CD14-positive monocyte (primary cell): ENCODE measurements at regions not wholly inside any gene's neighbourhood (a gene's known extent, or its start where the extent isn't known, plus 50 kb on each side); places are given as distances from the start of the nearest gene placed in this dataset.

Experiments
- DNase-seq, 3 donors: peaks; one replicate each; pipeline ENCODE4 v3.0.0-alpha.2; 2011 to 2022
- H2AFZ ChIP-seq: 2 replicates; pipeline ENCODE4 v1.6.0; 2012; ENCODE audit warnings: mild to moderate bottlenecking, low read depth, low read length, inconsistent platforms; ENCODE audit not compliant: insufficient read depth, poor library complexity, severe bottlenecking
- H3K27ac ChIP-seq, 2 donors: 1 replicate in 1 of 2; 2 replicates in 1 of 2; pipeline ENCODE4 v1.5.1; 2012 to 2013; ENCODE audit warnings: low read length in 2 of 2, control low read depth in 1 of 2, inconsistent platforms in 1 of 2, low read depth in 1 of 2, mild to moderate bottlenecking in 1 of 2
- H3K27me3 ChIP-seq, 2 donors: one replicate each; pipeline versions ENCODE4 v1.6.0 to v1.6.1; 2011 to 2013; ENCODE audit warnings: low read length in 2 of 2; ENCODE audit not compliant: control insufficient read depth in 2 of 2, insufficient read depth in 2 of 2
- H3K36me3 ChIP-seq, 2 donors: replicated peaks in 1 of 2; 1 replicate in 1 of 2; 2 replicates in 1 of 2; pipeline versions ENCODE4 v1.5.1 to v1.6.1; 2012 to 2013; ENCODE audit warnings: low read length in 2 of 2, control low read depth in 1 of 2, inconsistent platforms in 1 of 2, mild to moderate bottlenecking in 1 of 2; ENCODE audit not compliant: insufficient read depth in 2 of 2, control insufficient read depth in 1 of 2
- H3K4me1 ChIP-seq, 2 donors: 1 replicate in 1 of 2; 2 replicates in 1 of 2; pipeline versions ENCODE4 v1.5.1 to v1.6.1; 2012 to 2013; ENCODE audit warnings: low read length in 2 of 2, control low read depth in 1 of 2, inconsistent platforms in 1 of 2, mild to moderate bottlenecking in 1 of 2, moderate library complexity in 1 of 2; ENCODE audit not compliant: insufficient read depth in 2 of 2, control insufficient read depth in 1 of 2
- H3K4me2 ChIP-seq: replicated peaks from 2 replicates; pipeline ENCODE3; 2012; ENCODE audit warnings: low read length, moderate library complexity, mild to moderate bottlenecking; ENCODE audit not compliant: poor library complexity, severe bottlenecking; ENCODE audit errors: extremely low read depth
- H3K4me3 ChIP-seq, 3 experiments: fragments of 200-600 bp in 1 of 3; sonication (generic) in 1 of 3; replicated peaks in 1 of 3; 1 replicate in 2 of 3; 2 replicates in 1 of 3; pipeline ENCODE4 v1.5.1; 2011 to 2013; ENCODE audit warnings: low read length in 3 of 3, mild to moderate bottlenecking in 3 of 3, control low read depth in 2 of 3, low read depth in 2 of 3, inconsistent platforms in 1 of 3, moderate library complexity in 1 of 3
- H3K79me2 ChIP-seq: 2 replicates; pipeline ENCODE4 v1.6.0; 2012; ENCODE audit warnings: mild to moderate bottlenecking, control low read depth, inconsistent platforms, low read length, moderate library complexity; ENCODE audit not compliant: insufficient read depth
- H3K9ac ChIP-seq: 2 replicates; pipeline ENCODE4 v1.6.0; 2017; ENCODE audit warnings: low read length, mild to moderate bottlenecking; ENCODE audit not compliant: insufficient read depth, poor library complexity, severe bottlenecking
- H3K9me3 ChIP-seq, 2 donors: replicated peaks in 1 of 2; 1 replicate in 1 of 2; 2 replicates in 1 of 2; pipeline versions ENCODE4 v1.5.1 to v1.6.1; 2012 to 2013; ENCODE audit warnings: low read length in 2 of 2, control low read depth in 1 of 2; ENCODE audit not compliant: control insufficient read depth in 1 of 2, insufficient read depth in 1 of 2
- H4K20me1 ChIP-seq: 2 replicates; pipeline ENCODE4 v1.6.0; 2012; ENCODE audit warnings: mild to moderate bottlenecking, low read length, control low read depth, moderate library complexity; ENCODE audit not compliant: insufficient read depth
- H3K27ac Mint-ChIP-seq, 7 donors: one replicate each; pipeline ENCODE4 v1.8.0; 2020; ENCODE audit warnings: mild to moderate bottlenecking in 7 of 7, mixed read lengths in 7 of 7, moderate library complexity in 6 of 7, inconsistent platforms in 2 of 7
- H3K27me3 Mint-ChIP-seq, 3 donors: one replicate each; pipeline ENCODE4 v1.8.0; 2021 to 2022; ENCODE audit warnings: low read depth in 3 of 3, mild to moderate bottlenecking in 3 of 3, mixed read lengths in 3 of 3, moderate library complexity in 3 of 3, inconsistent platforms in 1 of 3
- H3K36me3 Mint-ChIP-seq, 2 donors: one replicate each; pipeline ENCODE4 v1.8.0; 2020; ENCODE audit warnings: mixed read lengths in 2 of 2, inconsistent platforms in 1 of 2, mild to moderate bottlenecking in 1 of 2
- H3K4me1 Mint-ChIP-seq: one replicate; pipeline ENCODE4 v1.8.0; 2020; ENCODE audit warnings: mild to moderate bottlenecking, mixed read lengths
- H3K4me3 Mint-ChIP-seq, 2 donors: one replicate each; pipeline ENCODE4 v1.8.0; 2020; ENCODE audit warnings: mild to moderate bottlenecking in 2 of 2, mixed read lengths in 2 of 2, moderate library complexity in 1 of 2
- H3K9me3 Mint-ChIP-seq, 7 donors: one replicate each; pipeline ENCODE4 v1.8.0; 2020 to 2022; ENCODE audit warnings: mixed read lengths in 7 of 7, mild to moderate bottlenecking in 6 of 7, moderate library complexity in 6 of 7, inconsistent platforms in 2 of 7
- CTCF ChIP-seq: fragments of 200-600 bp; IDR thresholded peaks from one replicate; pipeline ENCODE4 v1.8.0; 2022; ENCODE audit warnings: antibody characterized with exemption, mild to moderate bottlenecking
- WGBS: methylation state at CpG from one replicate; pipeline ENCODE4 v1.1.5; 2013; ENCODE audit warnings: missing lambda C conversion rate; ENCODE audit not compliant: insufficient coverage; 5-methylcytosine and 5-hydroxymethylcytosine counted together
- intact Hi-C, 2 donors: fragments of 100-400 bp; cut with micrococcal nuclease; formaldehyde crosslinking; loops; one replicate each; pipeline versions ENCODE4 v1.15.0 to v1.15.1; 2023

DNA sequence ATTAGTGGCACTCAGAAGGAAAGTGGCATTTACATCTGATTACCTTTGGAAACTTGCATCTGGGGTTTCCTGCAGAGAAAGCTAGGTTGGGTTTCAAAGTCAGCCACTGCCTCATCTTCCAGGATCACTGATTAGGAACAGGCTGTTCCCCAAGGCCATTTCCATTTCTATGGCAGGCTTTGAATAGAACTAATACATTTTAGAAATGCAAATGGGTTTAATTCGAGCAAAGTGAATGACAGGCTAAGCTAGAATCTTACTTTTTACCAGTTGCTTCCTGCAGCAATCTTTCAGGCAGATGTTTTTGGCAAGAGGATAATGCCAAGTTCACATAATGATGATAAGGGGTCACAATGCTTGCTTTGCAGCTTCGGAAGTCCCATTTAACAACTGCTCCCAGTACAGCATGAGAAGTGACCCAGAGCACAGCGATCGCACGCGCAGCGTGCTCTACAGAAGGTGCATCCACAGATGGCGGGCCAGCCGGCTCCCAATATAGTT is 336.7 kb downstream of the LPIN1 start:
- intact Hi-C loops = no loop called here

GRCh38 chr2:12083713-12084419 is 337.4 kb downstream of the LPIN1 start:
- Mint-ChIP-seq H3K9me3 (no peaks in the 10 kb centered on the region), H3K27me3 (peaks cover 0 to 7% (median 2%) of the 10 kb centered on the region in 3 donors), H3K36me3 (no peaks in the 10 kb centered on the region), H3K27ac (no peak overlapping the region), H3K4me3 (no peak overlapping the region), H3K4me1 (peaks cover 9% of the 10 kb centered on the region)
- Histone ChIP-seq H3K9ac (no peak overlapping the region), H3K4me2 (no peak overlapping the region), H3K4me3 (no peak overlapping the region), H3K4me1 (peaks cover 0 to 4% of the 10 kb centered on the region in 2 donors), H3K27ac (no peak overlapping the region), H4K20me1 (no peaks in the 10 kb centered on the region), H3K36me3 (no peaks in the 10 kb centered on the region), H3K79me2 (no peaks in the 10 kb centered on the region), H3K9me3 (no peaks in the 10 kb centered on the region), H3K27me3 (no peaks in the 10 kb centered on the region), H2AFZ (no peak overlapping the region)
- intact Hi-C loops = no loop called here
- WGBS = 100% methylated on average over 2 of the region's 5 CpGs
- TF ChIP-seq CTCF = no peak
- DNase-seq = no peak

More for the DNA sequence above, 336.7 kb downstream of the LPIN1 start:
- no peaks in the 10 kb centered on the region for H3K27me3 ChIP-seq
- H3K4me3 ChIP-seq = no peak overlapping the region
- H3K4me1 ChIP-seq = peaks cover 0 to 4% of the 10 kb centered on the region in 2 donors
- no peaks in the 10 kb centered on the region for H3K36me3 Mint-ChIP-seq
- H3K4me1 Mint-ChIP-seq = peaks cover 9% of the 10 kb centered on the region
- H4K20me1 ChIP-seq = no peaks in the 10 kb centered on the region
- no peaks in the 10 kb centered on the region for H3K9me3 ChIP-seq
- H2AFZ ChIP-seq = no peak overlapping the region
- no peaks in the 10 kb centered on the region for H3K9me3 Mint-ChIP-seq
- no peak for DNase-seq
- H3K27ac Mint-ChIP-seq = no peak overlapping the region
- H3K9ac ChIP-seq = no peak overlapping the region
- peaks cover 0 to 7% (median 2%) of the 10 kb centered on the region in 3 donors for H3K27me3 Mint-ChIP-seq
- H3K4me2 ChIP-seq = no peak overlapping the region
- 100% methylated on average over 2 of the region's 9 CpGs for WGBS
- no peaks in the 10 kb centered on the region for H3K79me2 ChIP-seq
- H3K27ac ChIP-seq = no peak overlapping the region
- H3K36me3 ChIP-seq = no peaks in the 10 kb centered on the region
- no peak overlapping the region for H3K4me3 Mint-ChIP-seq
- no peak for TF ChIP-seq CTCF
